Esophagus squamous epithelium (tissue), 5 donors: ENCODE measurements at regions not wholly inside any gene's neighbourhood (a gene's known extent, or its start where the extent isn't known, plus 50 kb on each side); places are given as distances from the start of the nearest gene placed in this dataset.

Source experiments
- DNase-seq: peaks from one replicate; lab custom pipeline; 2025; lab: John Stamatoyannopoulos, UW
- H3K27ac ChIP-seq, 4 donors: fragments of 200-600 bp; sonication (generic); one replicate each; pipeline ENCODE4 v1.5.1; 2016 to 2019; ENCODE audit warnings: mild to moderate bottlenecking in 1 of 4
- H3K27me3 ChIP-seq, 4 donors: fragments of 200-600 bp; sonication (generic); 1 replicate in 3 of 4; 2 replicates in 1 of 4; pipeline versions ENCODE4 v1.5.1 to v1.6.0; 2017 to 2021; ENCODE audit warnings: antibody characterized with exemption in 1 of 4
- H3K36me3 ChIP-seq, 3 donors: fragments of 200-600 bp; sonication (generic); one replicate each; pipeline ENCODE4 v1.5.1; 2016 to 2019
- H3K4me1 ChIP-seq, 3 donors: fragments of 200-600 bp; sonication (generic); one replicate each; pipeline ENCODE4 v1.5.1; 2017 to 2019
- H3K4me3 ChIP-seq, 4 donors: fragments of 200-600 bp; sonication (generic); 1 replicate in 3 of 4; 2 replicates in 1 of 4; pipeline ENCODE4 v1.5.1; 2016 to 2019; ENCODE audit warnings: mild to moderate bottlenecking in 2 of 4, moderate library complexity in 1 of 4
- H3K9me3 ChIP-seq, 3 donors: fragments of 200-600 bp; sonication (generic); one replicate each; pipeline ENCODE4 v1.5.1; 2016 to 2019
- POLR2A ChIP-seq, 4 donors: fragments of 450-650 bp; IDR thresholded peaks; one replicate each; pipeline ENCODE4 v1.6.1; 2017; ENCODE audit warnings: antibody characterized with exemption in 4 of 4, mild to moderate bottlenecking in 4 of 4, moderate library complexity in 3 of 4
- WGBS, 2 donors: methylation state at CpG; one replicate each; pipeline ENCODE4 v1.1.5; 2018; 5-methylcytosine and 5-hydroxymethylcytosine counted together
- intact Hi-C: fragments of 100-400 bp; cut with DNase I; formaldehyde crosslinking; loops from one replicate; pipeline ENCODE4 v1.15.0; 2022
- TF ChIP-seq, protein P1 (sequence below), 6 experiments: fragments of 450-650 bp in 4 of 6; fragments of 200-600 bp in 2 of 6; sonication (generic) in 2 of 6; IDR thresholded peaks; one replicate each; pipeline ENCODE4 v1.5.1; 2016 to 2019; ENCODE audit warnings: antibody characterized with exemption in 6 of 6, mild to moderate bottlenecking in 4 of 6, moderate library complexity in 4 of 6
- donor health status: DM: yes; HTN: yes; CAD: no.

DNA sequence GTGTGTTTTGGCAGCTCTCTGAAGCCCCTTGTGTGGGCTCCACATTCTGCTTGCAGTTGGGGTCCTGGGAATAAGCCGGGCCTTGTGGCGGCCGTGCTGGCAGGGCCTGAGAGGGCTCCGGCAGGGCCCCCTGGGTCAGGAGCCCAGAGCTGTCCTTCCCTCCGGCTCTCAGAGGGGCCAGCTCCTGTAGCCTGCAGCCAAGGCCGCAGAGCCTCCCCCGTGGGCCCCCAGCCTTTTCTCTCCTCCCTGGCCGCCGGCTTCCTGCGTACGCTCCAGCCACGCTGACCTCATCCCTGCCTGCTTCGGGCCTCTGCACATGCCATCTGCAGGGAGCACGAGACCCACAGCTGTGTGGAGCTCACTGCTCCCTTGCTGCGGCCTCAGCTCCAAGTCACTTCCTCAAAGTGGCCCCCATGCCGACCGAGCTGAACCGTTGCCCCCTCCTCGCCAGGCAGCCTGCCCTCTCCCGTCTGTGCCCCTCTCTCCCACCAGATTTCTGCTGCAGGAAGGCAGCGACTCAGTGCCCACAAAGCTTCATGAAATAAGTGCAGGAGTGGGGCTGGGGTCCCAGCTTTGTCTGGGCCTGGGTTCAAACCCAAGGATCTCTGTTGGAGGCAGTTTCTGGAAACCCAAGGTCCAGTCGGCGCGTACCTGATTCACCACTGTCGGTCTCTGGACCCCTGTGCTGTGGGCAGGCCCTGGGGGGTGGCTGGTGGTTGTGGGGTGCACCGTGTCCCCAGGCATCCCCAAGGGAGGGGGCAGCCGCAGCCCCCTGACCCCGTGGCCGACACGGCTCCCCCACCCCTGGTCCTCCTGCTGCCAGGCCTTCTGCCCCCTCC lies 57.1 kb upstream of the NKX1-1 start:
- Histone ChIP-seq H3K4me3 (no peak overlapping the region), H3K4me1 (no peaks in the 10 kb centered on the region), H3K27me3 (peaks cover 0 to 84% (median 0%) of the 10 kb centered on the region in 4 donors), H3K9me3 (no peaks in the 10 kb centered on the region), H3K36me3 (no peaks in the 10 kb centered on the region), H3K27ac (no peak overlapping the region)
- 10 to 45% methylated on average over 5 to 11 of the region's 30 CpGs for WGBS, 2 donors
- DNase-seq = no peak
- no peak for TF ChIP-seq POLR2A (IDR thresholded peaks at IDR 0.05)
- TF ChIP-seq, protein P1, sequence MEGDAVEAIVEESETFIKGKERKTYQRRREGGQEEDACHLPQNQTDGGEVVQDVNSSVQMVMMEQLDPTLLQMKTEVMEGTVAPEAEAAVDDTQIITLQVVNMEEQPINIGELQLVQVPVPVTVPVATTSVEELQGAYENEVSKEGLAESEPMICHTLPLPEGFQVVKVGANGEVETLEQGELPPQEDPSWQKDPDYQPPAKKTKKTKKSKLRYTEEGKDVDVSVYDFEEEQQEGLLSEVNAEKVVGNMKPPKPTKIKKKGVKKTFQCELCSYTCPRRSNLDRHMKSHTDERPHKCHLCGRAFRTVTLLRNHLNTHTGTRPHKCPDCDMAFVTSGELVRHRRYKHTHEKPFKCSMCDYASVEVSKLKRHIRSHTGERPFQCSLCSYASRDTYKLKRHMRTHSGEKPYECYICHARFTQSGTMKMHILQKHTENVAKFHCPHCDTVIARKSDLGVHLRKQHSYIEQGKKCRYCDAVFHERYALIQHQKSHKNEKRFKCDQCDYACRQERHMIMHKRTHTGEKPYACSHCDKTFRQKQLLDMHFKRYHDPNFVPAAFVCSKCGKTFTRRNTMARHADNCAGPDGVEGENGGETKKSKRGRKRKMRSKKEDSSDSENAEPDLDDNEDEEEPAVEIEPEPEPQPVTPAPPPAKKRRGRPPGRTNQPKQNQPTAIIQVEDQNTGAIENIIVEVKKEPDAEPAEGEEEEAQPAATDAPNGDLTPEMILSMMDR (IDR thresholded peaks at IDR 0.05) = no peak
- intact Hi-C loops = no loop called here

- H3K36me3 ChIP-seq = no peaks in the 10 kb centered on the region
- H3K9me3 ChIP-seq = no peaks in the 10 kb centered on the region
- no peak overlapping the region for H3K4me3 ChIP-seq
- no peaks in the 10 kb centered on the region for H3K4me1 ChIP-seq
- TF ChIP-seq, protein P1 (IDR thresholded peaks at IDR 0.05) = no peak
- TF ChIP-seq POLR2A (IDR thresholded peaks at IDR 0.05) = no peak
- no peak overlapping the region for H3K27ac ChIP-seq
- WGBS, 2 donors = 84% methylated on average over 8 of the region's 14 CpGs; no CpG with 5 or more reads in 1 of the 2 donors
- DNase-seq = no peak
- H3K27me3 ChIP-seq = peaks cover 0 to 88% (median 0%) of the 10 kb centered on the region in 4 donors
- intact Hi-C loops = no loop called here
Measured at GRCh38 chr4:1462768-1463075, 56.5 kb upstream of the NKX1-1 start.

DNA sequence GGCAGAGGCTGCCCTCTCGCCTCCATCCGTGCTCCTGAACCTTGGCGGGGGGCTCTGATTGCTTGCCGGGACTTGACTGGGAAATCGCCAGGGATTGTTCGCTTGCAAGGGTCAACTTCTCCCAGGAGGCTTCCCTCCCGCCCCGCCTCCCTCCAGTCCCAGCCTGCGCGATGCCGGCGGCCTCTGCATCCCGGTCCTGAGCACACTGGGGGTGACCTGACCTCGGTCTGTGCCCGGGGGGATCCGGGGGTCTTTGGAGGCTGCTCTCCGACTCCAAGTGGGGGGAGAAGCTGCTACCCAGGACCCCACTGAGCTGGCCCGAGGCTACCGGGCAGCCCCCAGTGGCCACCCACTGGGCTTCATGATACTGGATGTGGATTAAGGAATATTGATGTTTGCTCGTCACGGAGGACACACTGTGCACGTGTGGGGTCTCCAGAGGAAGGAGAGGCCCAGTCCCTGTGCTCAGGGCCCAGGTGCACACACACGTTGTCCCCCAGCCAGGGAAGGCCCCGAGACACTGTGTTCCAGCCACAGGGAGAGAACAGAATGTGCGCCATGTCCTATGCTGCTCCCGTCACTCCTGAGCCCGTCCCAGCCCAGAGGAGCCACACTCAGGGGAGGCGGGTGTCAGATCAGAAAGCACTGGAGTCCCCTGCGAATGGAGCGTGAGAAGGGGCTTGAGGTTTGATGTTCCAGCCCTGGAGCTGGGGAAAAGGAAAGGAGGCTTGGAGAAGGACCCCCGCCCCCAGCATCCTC lies 55.9 kb upstream of the NKX1-1 start:
- intact Hi-C loops = no loop called here
- Histone ChIP-seq H3K4me3 (no peak overlapping the region), H3K9me3 (no peaks in the 10 kb centered on the region), H3K4me1 (no peaks in the 10 kb centered on the region), H3K36me3 (no peaks in the 10 kb centered on the region), H3K27ac (no peak overlapping the region), H3K27me3 (peaks cover 0 to 93% (median 0%) of the 10 kb centered on the region in 4 donors)
- no peak for DNase-seq
- 27 to 82% methylated on average over 6 to 8 of the region's 31 CpGs for WGBS, 2 donors
- TF ChIP-seq, protein P1 (IDR thresholded peaks at IDR 0.05) = no peak
- TF ChIP-seq POLR2A (IDR thresholded peaks at IDR 0.05) = no peak

DNA sequence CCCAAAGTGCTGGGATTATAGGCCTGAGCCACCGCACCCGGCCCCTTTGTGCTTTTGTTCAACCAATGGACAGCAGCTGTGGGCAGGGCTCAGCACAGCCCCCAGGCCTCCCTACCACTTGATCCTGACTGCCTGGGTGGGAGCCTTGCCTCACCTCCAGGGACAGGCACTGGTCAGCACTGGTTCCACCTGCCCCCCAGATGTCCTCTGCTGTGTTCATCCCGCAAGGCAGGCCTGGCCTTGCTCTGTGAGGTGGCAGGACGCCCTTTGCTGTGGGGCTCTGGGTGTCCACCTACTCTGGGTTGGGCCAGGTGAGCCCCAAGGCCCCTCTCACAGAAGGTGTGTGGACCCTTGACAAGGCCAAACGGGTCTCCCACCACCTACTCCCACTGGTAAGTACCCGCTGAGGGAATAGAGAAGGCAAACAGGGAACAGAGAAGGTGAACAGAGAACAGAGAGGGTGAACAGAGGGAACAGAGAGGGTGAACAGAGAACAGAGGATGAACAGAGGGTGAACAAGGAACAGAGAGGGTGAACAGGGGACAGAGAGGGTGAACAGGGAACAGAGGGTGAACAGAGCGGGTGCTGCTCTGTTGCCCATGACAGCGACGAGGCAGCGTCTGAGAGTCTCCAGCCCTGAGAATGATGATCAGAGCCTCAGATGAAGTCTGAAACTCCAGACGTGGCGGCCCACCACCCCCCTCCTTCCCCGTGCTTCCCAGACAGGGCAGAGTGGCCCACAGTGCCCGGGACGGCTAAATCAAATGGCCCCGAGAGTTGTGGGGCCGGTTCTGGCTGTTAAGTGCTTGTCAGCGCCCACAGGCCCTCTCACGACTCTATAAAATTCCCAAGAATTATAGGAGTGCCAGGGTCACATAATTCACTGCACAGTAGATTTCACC lies 55.0 kb upstream of the NKX1-1 start:
- intact Hi-C loops = no loop called here
- H3K36me3 ChIP-seq = no peaks in the 10 kb centered on the region
- H3K27me3 ChIP-seq = peaks cover 0 to 94% (median 0%) of the 10 kb centered on the region in 4 donors
- H3K9me3 ChIP-seq = no peaks in the 10 kb centered on the region
- 49 to 66% methylated on average over 12 to 13 of the region's 19 CpGs for WGBS, 2 donors
- no peak for DNase-seq
- TF ChIP-seq, protein P1 (IDR thresholded peaks at IDR 0.05) = no peak
- no peak for TF ChIP-seq POLR2A (IDR thresholded peaks at IDR 0.05)
- no peak overlapping the region for H3K27ac ChIP-seq
- no peaks in the 10 kb centered on the region for H3K4me1 ChIP-seq
- no peak overlapping the region for H3K4me3 ChIP-seq
